ENCODE measurements at regions not wholly inside any gene's neighbourhood (a gene's known extent, or its start where the extent isn't known, plus 50 kb on each side); places are given as distances from the start of the nearest gene placed in this dataset.

- TF ChIP-seq, protein P1, sequence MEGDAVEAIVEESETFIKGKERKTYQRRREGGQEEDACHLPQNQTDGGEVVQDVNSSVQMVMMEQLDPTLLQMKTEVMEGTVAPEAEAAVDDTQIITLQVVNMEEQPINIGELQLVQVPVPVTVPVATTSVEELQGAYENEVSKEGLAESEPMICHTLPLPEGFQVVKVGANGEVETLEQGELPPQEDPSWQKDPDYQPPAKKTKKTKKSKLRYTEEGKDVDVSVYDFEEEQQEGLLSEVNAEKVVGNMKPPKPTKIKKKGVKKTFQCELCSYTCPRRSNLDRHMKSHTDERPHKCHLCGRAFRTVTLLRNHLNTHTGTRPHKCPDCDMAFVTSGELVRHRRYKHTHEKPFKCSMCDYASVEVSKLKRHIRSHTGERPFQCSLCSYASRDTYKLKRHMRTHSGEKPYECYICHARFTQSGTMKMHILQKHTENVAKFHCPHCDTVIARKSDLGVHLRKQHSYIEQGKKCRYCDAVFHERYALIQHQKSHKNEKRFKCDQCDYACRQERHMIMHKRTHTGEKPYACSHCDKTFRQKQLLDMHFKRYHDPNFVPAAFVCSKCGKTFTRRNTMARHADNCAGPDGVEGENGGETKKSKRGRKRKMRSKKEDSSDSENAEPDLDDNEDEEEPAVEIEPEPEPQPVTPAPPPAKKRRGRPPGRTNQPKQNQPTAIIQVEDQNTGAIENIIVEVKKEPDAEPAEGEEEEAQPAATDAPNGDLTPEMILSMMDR (IDR thresholded peaks at IDR 0.05): no peak
- no peak for TF ChIP-seq ZFX (IDR thresholded peaks at IDR 0.05; ENCODE audit: borderline replicate concordance)
These were observed 58.1 kb upstream of the SLC30A5 start for GRCh38 chr5:69035665-69036064.

GRCh38 chr5:69038539-69038938, 55.3 kb upstream of the SLC30A5 start:
- TF ChIP-seq, protein P1 (IDR thresholded peaks at IDR 0.05): no peak
- no peak for TF ChIP-seq ZFX (IDR thresholded peaks at IDR 0.05; ENCODE audit: borderline replicate concordance)
- H3K27ac ChIP-seq: no peak overlapping the region

More at GRCh38 chr5:69035665-69036064, 58.1 kb upstream of the SLC30A5 start:
- no peak overlapping the region for H3K27ac ChIP-seq

DNA sequence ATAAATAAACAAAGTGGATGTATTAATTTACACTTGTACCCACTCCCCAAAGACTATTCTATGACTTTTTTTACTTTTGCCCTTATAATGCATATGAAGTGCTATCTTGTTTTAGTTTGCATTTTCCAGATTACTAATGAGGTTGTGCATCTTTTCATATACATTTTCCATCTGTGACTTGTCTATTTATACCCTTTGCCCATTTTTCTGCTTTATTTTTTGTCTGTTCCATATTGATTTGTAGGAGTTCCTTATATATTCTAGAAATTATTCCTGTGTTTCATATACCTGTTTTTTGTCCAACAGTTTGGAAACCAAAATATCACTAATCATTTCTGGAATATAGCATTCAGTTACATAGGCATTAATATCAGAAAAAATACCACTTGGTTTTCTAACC, 54.0 kb upstream of the SLC30A5 start:
- no peak overlapping the region for H3K27ac ChIP-seq
- TF ChIP-seq, protein P1 (IDR thresholded peaks at IDR 0.05): no peak
- no peak for TF ChIP-seq ZFX (IDR thresholded peaks at IDR 0.05; ENCODE audit: borderline replicate concordance)

DNA sequence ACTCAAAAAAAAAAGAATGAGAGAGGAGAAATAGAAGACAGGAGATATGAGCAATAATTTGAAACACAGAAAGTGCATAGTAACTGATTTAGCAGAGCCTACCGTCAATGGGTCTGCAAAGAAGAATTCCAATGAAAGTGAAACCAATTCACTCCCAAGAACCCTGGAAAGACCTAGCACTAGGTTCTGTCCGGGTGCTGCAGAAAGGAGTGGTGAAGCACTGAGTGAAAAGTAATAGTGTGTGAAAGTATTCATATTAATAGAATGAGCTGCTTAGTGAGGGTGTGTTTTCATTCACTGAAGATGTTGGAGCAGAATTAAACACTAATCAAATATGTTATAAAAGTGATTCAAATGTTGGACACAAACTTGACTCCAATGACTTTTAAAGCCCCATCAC, 51.3 kb upstream of the SLC30A5 start:
- TF ChIP-seq, protein P1 (IDR thresholded peaks at IDR 0.05): no peak
- no peak for TF ChIP-seq ZFX (IDR thresholded peaks at IDR 0.05; ENCODE audit: borderline replicate concordance)
- H3K27ac ChIP-seq: peak overlapping the region; percentile 71

DNA sequence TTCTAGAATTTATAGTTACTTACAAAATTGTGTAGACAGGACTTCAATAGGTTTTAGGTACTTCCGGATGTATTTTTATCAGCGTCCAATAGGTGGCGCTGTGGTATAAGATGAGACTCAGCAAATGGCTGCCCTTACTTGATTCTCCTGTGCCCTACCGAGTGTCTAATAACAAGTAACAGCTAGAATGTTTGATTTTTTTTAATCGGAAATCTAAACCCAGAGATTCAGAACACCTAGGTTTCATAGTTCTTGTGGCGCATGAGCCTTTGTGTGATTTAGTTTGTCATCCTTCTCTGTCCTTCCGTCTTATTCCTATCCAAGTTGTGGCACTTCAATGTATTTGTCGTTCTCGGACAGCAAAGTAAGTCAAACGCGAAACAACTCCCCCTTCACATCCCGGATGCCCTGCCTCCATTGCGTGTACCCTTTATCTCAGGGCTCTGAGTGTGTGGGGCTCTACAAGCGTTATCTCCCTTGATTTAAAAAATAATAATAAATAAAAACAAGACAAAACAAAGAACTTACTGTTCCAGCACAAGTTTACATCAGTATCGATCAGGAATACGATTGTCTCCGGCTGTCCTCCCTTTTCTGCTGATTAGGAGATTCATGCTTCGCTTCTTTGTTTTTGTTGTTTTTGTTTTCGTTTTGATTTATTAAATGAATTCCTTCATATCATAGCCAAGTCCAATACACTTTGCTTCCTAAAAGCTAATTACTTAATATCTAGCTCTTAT, 50.7 kb upstream of the SLC30A5 start:
- TF ChIP-seq ZFX (IDR thresholded peaks at IDR 0.05; ENCODE audit: borderline replicate concordance): no peak
- TF ChIP-seq, protein P1 (IDR thresholded peaks at IDR 0.05): peak; percentile 88
- H3K27ac ChIP-seq: peak overlapping the region; percentile 71

DNA sequence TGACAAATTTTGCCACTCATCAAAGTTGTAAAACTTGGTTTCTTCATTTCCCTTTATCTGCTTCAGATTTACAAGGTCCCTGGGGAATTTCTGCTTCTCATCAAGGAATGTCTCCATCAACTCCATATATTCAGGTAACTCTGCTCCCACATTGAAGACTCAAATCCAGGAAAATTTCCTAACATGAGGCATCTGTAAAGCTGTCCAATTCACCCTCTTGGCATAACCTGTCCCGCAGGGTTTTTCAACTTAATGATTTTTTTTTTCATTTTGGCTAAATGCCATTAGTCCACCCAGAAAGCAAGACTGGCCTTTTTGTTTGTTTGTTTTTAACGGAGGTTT, 50.2 kb upstream of the SLC30A5 start:
- TF ChIP-seq, protein P1 (IDR thresholded peaks at IDR 0.05): no peak
- TF ChIP-seq ZFX (IDR thresholded peaks at IDR 0.05; ENCODE audit: borderline replicate concordance): no peak
- peak overlapping the region; percentile 71 for H3K27ac ChIP-seq
